ENCODE measurements at regions not wholly inside any gene's neighbourhood (a gene's known extent, or its start where the extent isn't known, plus 50 kb on each side); places are given as distances from the start of the nearest gene placed in this dataset.

DNA sequence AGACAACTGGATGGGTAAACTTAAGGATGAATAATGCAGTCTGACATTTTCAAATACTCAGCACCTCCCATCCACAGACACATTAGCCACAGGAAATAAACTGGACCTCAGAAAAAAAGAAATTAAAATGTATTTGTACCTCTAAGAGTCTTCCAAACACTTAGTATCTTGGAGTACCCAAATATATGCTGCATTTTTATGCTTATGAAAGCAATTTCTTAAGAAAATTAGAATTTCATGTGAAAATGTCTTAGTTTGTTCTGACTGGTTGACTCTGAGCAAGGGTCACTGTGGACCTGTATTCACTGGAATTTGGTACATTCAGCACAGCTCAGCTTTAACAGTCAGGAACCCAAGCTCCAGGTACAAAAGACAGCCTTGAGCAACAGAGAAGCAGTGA lies 216.2 kb upstream of the UBE2E2 start:
- TF ChIP-seq POLR2A (IDR thresholded peaks at IDR 0.05) (no peak), POLR2AphosphoS5 (IDR thresholded peaks at IDR 0.05) (no peak)
- TF ChIP-seq, protein P1, sequence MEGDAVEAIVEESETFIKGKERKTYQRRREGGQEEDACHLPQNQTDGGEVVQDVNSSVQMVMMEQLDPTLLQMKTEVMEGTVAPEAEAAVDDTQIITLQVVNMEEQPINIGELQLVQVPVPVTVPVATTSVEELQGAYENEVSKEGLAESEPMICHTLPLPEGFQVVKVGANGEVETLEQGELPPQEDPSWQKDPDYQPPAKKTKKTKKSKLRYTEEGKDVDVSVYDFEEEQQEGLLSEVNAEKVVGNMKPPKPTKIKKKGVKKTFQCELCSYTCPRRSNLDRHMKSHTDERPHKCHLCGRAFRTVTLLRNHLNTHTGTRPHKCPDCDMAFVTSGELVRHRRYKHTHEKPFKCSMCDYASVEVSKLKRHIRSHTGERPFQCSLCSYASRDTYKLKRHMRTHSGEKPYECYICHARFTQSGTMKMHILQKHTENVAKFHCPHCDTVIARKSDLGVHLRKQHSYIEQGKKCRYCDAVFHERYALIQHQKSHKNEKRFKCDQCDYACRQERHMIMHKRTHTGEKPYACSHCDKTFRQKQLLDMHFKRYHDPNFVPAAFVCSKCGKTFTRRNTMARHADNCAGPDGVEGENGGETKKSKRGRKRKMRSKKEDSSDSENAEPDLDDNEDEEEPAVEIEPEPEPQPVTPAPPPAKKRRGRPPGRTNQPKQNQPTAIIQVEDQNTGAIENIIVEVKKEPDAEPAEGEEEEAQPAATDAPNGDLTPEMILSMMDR (IDR thresholded peaks at IDR 0.05), result no peak

Data from gastroesophageal sphincter (tissue), 3 donors.